ENCODE measurements at regions not wholly inside any gene's neighbourhood (a gene's known extent, or its start where the extent isn't known, plus 50 kb on each side); places are given as distances from the start of the nearest gene placed in this dataset.

DNA sequence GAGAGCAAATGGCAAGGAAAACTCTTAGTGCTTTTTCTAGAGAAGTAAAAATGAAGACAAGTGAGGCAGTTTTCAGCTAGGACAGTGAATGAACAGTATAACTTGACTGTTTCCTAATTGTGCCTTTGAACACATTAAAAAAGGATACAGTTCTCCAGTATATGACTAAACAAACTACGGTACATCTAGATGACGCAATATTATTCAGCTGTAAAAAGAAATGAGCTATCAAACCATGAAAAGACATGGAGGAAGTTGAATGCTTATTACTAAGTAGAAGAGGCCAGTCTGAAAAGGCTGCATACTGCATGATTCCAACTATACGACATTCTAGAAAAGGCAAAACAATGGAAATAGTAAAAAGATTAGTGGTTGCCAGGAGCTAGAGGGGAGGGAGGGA, 206.3 kb downstream of the SIPA1L2 start (continued):
- TF ChIP-seq CHD7 (IDR thresholded peaks at IDR 0.05; ENCODE audit: insufficient replicate concordance, low read length), result no peak
- no peak for TF ChIP-seq SP1 (IDR thresholded peaks at IDR 0.05; ENCODE audit: low read depth, low read length)
- TF ChIP-seq CHD2 (IDR thresholded peaks at IDR 0.05; ENCODE audit: low read length), result no peak
- no peak for TF ChIP-seq ASH2L (IDR thresholded peaks at IDR 0.05; ENCODE audit: low read length)
- no peak for TF ChIP-seq GTF2F1 (IDR thresholded peaks at IDR 0.05; ENCODE audit: borderline replicate concordance, low read depth, low read length)
- TF ChIP-seq RAD21 (IDR thresholded peaks at IDR 0.05 in 1 of 2, conservative IDR thresholded peaks at IDR 0.05 in 1 of 2; ENCODE audit: low read depth in 2 of 2, low read length in 2 of 2), result no peak
- TF ChIP-seq CBX8 (IDR thresholded peaks at IDR 0.05; ENCODE audit: borderline replicate concordance, low read depth, low read length), result no peak
- TF ChIP-seq KDM5A (IDR thresholded peaks at IDR 0.05; ENCODE audit: low read length), result no peak
- no peak for TF ChIP-seq SAP30 (IDR thresholded peaks at IDR 0.05; ENCODE audit: insufficient read depth, insufficient replicate concordance, low read length)
- TF ChIP-seq EGR1 (IDR thresholded peaks at IDR 0.05; ENCODE audit: borderline replicate concordance, low read depth, low read length), result no peak

Measured in H1 (cell line).